NCI-H2107 (cell line): ENCODE measurements at regions not wholly inside any gene's neighbourhood (a gene's known extent, or its start where the extent isn't known, plus 50 kb on each side); places are given as distances from the start of the nearest gene placed in this dataset.
"Not testable (repeated sequence)": the region's sequence is repeated elsewhere in the genome, so short reads cannot be mapped to it uniquely, and the experiment has no call there.

Experiments
- DNase-seq: peaks from one replicate; lab custom pipeline; 2025; lab: John Stamatoyannopoulos, UW

- no peak for DNase-seq
Measured at GRCh38 chr5:135094339-135095051, 60.5 kb upstream of the PITX1 start.

GRCh38 chr5:135093483-135093882 lies 59.5 kb upstream of the PITX1 start:
- DNase-seq = not testable (repeated sequence)

GRCh38 chr5:135092476-135092875 lies 58.4 kb upstream of the PITX1 start:
- DNase-seq = no peak

- DNase-seq = no peak
Measured at GRCh38 chr5:135091286-135091685, 57.3 kb upstream of the PITX1 start.

GRCh38 chr5:135089912-135090311 lies 55.9 kb upstream of the PITX1 start:
- no peak for DNase-seq

GRCh38 chr5:135088911-135089310 lies 54.9 kb upstream of the PITX1 start:
- no peak for DNase-seq

GRCh38 chr5:135087950-135088349 lies 53.9 kb upstream of the PITX1 start:
- DNase-seq = no peak

GRCh38 chr5:135085936-135086725 lies 52.1 kb upstream of the PITX1 start:
- no peak for DNase-seq

- DNase-seq = no peak
Measured at GRCh38 chr5:135085133-135085935, 51.3 kb upstream of the PITX1 start.
